Skeletal muscle cell (primary cell): ENCODE measurements at regions not wholly inside any gene's neighbourhood (a gene's known extent, or its start where the extent isn't known, plus 50 kb on each side); places are given as distances from the start of the nearest gene placed in this dataset.

Experiments used
- DNase-seq: peaks from one replicate; pipeline ENCODE4 v3.0.0-alpha.2; 2010; ENCODE audit warnings: low read depth
- H3K4me3 ChIP-seq: 2 replicates; pipeline ENCODE4 v1.5.1; 2011; ENCODE audit warnings: low read depth, mild to moderate bottlenecking, control low read depth, low read length, moderate library complexity

GRCh38 chr5:148937830-148938521 is 111.6 kb downstream of the ADRB2 start:
- H3K4me3 ChIP-seq, result no peak overlapping the region
- no peak for DNase-seq

DNA sequence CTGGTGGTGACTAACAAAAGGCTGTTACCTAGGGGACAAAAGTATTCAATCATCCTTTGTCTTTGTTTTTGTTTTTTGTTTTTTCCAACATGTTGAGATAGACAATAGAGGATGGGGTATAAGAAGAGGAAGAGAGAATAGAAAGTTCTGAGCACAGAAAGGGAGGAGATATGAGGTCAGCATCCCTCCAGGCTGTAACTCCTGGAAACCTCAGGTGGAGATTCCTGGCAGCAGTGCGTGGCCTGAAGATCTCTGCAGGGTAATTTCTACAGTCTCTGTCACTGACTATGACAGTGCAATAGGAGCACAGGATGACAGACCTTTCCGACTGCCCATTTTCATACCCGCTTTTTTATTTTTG is 112.1 kb downstream of the ADRB2 start:
- no peak overlapping the region for H3K4me3 ChIP-seq
- no peak for DNase-seq

GRCh38 chr5:148939676-148940075 is 113.3 kb downstream of the ADRB2 start:
- DNase-seq, result no peak

DNA sequence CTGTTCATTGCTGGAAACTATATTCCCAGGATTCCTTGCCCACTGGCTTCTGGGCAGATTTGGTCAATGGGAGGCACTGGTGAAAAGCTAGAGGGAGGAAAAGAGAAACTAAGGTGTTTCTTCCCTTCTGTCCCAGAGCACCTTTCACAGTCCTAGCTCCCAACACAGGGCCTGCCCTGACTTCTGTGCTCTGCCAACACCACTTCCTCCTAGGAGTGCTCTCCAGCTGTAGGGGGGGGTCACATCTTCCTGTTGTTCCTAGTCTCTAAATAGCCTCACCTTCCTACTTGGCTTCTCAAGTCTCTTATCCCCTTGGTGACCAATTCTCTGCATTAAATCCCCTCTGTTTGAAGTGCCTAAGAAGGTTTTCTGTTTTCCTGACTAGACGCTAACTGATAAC is 115.4 kb downstream of the ADRB2 start:
- no peak for DNase-seq

More at GRCh38 chr5:148939676-148940075, 113.3 kb downstream of the ADRB2 start:
- H3K4me3 ChIP-seq, result no peak overlapping the region

DNA sequence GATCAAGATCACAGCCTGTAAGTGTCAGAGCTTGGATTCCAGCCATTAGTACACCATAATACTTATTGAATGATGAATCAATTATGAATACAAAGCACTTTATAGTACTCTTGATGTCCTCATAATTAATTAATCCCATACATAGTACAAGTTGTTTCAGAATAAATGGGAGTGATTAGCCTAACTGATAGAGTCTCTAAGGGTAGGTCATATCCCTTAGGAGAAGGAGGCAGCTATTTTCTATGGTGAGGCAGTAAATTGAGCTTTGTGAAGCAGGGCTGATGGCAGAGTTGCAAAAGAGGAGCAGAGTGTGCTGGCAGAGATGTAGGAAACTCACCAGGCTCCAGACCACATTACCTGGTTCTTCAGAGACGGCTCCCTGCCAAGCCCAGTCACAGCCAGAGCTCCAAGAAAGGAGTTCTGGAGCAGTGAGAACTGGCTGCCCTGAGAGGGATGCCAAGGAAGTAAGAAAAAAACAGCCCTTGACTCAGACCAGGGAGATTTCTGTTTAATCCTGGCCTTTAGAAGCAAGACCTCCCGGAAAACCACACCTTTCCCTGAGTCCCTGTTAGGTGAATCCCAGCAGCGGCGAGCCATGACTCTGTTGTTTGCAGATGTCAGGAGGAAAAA is 112.9 kb downstream of the SH3TC2 start:
- DNase-seq, result no peak
- no peak overlapping the region for H3K4me3 ChIP-seq

More for the DNA sequence above, 115.4 kb downstream of the ADRB2 start:
- no peak overlapping the region for H3K4me3 ChIP-seq

DNA sequence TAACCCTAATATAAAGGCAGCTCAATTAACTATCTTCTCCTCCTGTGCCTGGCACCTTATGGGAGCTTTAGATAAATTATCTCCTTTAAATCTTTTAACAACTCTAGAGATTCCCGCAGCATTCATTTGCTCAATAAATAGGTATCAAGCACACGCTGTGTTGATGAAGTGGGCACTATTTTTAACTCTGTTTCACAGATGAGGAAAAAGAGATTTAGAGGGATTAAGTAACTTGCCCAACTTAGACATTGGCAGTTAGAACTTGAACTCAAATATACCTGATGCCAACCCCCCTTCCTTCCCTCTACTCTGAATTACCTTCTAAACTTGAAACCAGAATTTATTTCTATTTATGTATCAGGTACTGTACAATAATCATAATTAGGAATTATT is 112.4 kb downstream of the SH3TC2 start:
- H3K4me3 ChIP-seq, result no peak overlapping the region

DNA sequence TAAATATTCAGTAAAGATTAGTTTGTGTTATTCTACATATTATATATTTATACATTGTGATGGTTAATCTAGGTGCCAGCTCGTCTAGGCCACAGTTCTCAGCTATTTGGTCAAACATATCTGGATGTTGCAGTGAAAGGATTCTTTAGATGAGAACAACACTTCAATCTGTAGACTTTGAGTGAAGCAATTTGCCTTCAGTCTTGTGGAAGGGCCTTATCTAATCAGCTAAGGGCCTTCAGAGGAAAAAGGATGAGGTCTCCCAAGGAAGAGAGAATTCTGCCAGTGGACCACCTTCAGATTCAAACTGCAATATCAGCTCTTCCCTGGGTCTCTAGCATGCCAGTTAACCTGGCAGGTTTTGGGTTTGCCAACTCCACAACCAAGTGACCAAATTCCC is 112.0 kb downstream of the SH3TC2 start:
- no peak for DNase-seq
- no peak overlapping the region for H3K4me3 ChIP-seq

More for the DNA sequence above, 112.4 kb downstream of the SH3TC2 start:
- DNase-seq, result no peak

DNA sequence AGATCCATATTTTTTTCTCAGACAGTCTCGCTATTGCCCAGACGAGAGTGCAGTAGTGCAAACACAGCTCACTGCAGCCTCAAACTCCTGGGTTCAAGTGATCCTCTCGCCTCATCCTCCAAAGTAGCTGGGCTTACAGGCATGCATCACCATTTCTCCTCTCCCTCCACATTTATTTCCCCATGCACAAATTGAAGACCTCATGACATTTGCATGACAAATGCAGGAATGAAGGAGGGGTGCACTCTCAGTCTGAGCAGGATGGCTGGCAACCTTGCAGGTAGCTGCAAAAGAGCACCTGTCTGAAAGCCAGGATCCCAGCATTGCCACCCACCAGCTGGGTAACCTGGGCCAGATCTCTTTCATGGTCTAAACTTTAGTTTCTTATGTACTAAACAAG is 111.2 kb downstream of the SH3TC2 start:
- no peak for DNase-seq
- no peak overlapping the region for H3K4me3 ChIP-seq

DNA sequence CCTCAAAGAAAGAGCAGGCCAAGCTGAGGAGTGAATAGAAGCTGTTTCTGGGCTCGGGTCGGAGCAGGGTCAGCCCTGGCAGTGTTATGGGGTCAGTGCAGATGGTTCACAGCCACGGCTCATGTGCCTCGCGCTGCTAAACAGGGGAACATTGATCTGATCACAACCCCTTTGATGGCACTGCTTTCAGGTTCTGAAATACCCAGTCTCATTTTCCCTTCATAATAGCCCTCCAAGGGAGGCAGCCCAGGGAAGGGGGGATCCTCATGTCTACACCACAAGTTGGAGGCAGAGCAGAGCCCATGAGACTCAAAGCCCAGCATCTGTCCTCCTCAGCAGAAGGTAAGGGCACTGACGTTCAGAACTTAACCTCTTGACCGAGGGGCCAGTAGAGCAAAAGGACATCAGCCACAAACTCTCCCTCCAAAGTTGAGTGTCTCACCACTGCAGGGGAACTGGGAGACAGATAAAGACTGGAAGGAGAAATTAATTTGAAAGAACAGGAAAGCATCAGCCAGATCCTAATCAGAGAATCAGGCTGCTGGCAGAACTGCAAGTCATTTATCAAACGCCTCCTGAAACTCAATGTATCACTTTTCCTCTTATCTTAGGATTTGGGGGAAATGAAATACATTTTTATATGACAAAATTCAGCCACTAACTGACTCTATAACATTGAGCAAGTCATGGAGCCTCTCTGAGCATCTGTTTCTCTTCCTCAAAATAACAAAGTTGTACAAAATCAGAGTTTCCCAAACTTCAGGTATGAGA is 110.6 kb downstream of the SH3TC2 start:
- no peak for DNase-seq
- no peak overlapping the region for H3K4me3 ChIP-seq

DNA sequence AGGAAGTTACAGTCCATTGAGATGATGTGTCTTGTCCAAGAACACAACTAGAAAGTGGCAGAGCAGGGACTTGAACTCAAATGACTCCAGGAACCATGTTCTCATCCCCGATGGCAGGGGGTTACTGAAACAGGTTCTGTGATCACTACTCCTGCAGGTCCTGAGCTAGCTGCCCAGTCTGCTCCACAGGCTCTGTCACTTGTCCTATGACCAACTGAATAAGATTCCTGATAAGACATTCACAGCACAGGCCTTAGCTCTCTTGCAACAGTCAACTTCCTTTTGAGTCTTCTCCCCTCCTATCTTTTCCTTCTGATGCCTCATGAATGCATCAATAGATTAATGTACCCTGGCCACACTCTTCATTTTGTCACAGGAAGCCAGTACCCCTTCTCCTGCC is 109.2 kb downstream of the SH3TC2 start:
- DNase-seq, result no peak
- H3K4me3 ChIP-seq, result no peak overlapping the region
